Stimulated activated CD8-positive, alpha-beta memory T cell treated with anti-CD3 and anti-CD28 coated beads, Interleukin-7, amount 100 ng/mL, for 48 hours (primary cell): ENCODE measurements at regions not wholly inside any gene's neighbourhood (a gene's known extent, or its start where the extent isn't known, plus 50 kb on each side); places are given as distances from the start of the nearest gene placed in this dataset.

Experiments used
- DNase-seq, 2 donors: peaks; one replicate each; pipeline ENCODE4 v3.0.0-alpha.2; 2020; ENCODE audit warnings: low read depth in 1 of 2; ENCODE audit errors: extremely low read depth in 1 of 2

GRCh38 chr11:112457532-112457931, 196.9 kb upstream of the PLET1 start:
- no peak for DNase-seq

DNA sequence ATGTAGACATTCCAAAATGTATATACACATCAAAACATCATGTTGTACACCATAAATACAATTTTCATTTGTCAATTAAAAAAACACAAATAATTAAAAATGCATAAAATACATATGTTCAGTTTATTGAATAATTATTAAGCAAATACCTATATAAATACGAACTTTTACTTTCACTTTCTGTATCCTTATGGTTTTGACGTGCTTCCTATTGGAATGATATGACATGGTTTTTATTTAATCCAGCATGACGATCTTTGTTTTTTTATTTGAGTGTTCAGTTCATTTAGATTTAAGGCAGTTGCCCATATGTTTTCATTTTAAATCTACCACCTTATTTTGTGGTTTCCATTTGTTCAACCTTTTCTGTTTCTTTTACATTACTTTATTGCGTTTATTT, 198.3 kb upstream of the PLET1 start:
- DNase-seq = no peak

GRCh38 chr11:112460141-112460540, 199.5 kb upstream of the PLET1 start:
- DNase-seq = no peak

- no peak for DNase-seq
Measured at GRCh38 chr11:112464949-112465348, 204.3 kb upstream of the PLET1 start.

DNA sequence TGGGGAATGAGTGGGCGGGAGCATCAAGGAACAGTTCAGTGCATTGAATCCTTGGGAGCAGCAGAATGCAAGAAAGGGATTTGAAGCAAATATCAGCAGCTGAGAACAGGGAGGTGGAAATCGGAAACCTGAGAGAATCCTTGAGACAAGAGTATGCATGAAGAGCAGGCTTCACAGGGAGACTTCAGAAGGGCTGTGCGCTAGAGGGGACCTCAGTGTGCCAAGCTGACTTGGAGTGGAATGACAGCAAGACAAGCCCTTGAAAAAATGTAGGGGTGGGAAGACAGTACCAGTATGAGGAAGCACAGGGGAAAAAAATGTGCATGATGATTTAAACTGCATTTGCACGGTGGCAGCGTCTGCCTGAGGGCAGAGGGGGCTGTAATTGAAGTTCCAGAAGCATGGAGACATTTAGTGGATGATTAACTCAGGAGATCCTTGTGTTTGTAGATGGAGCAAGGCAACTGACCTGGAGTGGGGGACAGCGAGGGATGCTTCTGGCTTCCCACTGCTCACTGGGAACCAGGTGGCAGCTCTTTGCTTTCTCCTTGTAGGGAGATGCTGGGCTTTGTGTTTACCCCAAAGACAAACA, 204.9 kb upstream of the PLET1 start:
- DNase-seq = no peak

DNA sequence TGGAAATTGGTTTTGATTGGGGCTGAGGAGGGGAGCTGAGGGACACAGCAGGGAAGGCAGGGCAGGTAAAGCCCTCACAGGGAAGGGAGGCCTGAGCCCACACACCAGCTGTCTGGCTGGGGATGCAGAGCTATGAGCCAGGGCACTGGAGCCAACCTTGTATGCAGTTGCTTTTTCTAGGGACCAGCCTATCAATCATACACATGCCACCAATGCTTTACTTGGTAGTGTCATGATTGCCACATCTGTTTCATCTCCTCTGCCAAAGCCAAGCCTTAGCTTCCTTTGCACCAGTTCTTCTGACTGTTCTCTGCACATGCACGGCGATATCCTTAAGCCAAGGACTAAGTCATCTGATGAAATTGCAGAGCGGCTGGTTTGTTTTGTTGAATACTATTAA, 207.1 kb upstream of the PLET1 start:
- no peak for DNase-seq

GRCh38 chr11:112469376-112469775, 208.7 kb upstream of the PLET1 start:
- no peak for DNase-seq

DNA sequence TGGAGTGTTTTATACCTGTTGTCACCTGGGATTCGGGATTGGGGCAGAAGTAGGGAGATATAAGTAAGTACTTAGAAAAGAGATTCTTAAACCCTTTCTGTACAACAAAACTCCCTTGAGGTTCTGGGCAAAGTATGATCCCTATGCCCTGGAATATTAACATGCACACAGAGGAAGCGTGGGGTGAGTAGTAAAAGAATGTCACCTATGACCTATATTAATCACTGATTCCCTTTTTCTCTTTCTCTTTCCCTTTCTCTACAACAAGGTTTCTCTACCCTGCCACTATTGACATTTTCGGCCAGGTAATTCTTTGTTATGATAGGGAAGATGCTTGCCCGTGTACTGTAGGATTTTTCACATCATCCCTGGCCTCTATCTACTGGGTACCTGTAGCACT, 209.7 kb upstream of the PLET1 start:
- no peak for DNase-seq

- DNase-seq = no peak
Measured at GRCh38 chr11:112471731-112472130, 211.1 kb upstream of the PLET1 start.

- DNase-seq = no peak
Measured at GRCh38 chr11:112477152-112477551, 216.5 kb upstream of the PLET1 start.

DNA sequence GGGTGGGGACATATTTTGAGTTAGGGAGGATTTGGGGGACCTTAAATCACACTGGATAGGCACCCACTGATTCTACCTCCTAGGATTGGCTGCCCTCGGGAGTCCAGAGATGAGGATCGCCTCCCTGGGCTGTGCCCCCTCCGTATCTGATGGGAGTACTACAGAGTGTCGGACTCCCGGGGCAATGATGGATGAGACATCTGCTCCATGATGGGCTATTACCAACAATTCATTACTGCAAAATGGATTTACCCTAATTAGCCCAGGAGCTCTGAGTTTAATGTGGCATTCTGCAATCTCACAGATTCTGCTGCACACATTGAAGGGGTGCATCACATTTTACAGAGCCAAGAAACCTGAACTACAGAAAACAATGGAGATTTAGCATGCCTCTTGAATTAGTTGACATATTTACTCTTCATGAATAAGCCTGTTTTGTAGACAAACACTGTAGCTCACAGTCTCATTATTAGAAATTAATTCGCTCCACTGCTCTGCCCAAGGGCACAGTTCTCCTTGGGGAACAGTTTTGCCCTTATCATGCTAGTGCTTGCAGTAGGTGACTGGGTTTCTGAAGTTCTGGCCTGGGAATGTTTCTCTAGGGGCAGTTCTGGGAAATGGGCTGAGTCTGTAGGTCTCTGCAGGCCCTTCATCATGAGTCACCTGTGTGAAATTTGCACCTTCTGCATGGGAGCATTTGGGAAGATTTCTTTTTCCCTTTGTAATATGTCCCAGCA, 217.1 kb upstream of the PLET1 start:
- DNase-seq = no peak

DNA sequence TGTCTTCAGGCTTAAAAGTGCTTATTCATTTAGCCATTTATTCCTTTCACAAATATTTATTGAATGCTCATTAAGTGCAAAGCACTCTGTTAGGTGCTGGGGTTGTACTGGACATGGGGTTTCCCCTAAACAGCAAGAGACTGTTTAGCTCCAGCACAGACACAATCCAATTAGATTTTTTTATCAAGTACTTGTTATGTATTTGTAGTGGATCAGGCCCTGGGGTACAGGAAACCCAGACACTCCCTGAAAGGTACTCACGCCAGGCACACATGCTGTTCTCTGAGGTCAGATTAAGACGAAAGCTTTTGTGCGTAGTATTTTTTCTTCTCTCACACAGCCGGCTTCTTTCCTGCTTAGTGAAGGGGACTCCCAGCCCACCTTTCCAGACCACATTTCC, 218.1 kb upstream of the PLET1 start:
- DNase-seq = no peak

DNA sequence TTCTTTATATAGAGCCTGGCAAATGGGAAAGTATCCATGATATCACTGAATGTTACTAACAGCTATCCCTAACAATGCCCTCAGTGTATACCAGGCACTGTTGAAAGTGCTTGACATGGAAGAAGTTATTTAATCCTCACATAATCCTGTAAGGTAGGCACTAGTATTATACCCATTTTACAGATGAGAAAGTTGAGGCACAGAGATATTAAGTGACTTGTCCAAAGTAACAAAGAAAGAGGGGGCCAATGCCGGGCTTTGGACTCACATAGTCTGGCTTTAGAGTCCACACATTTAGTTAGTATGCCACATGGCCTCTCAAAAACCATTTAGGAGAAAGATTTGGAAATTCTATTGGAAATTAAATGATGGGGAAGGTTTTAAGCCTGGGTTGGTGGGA, 220.8 kb upstream of the PLET1 start:
- DNase-seq = no peak

GRCh38 chr11:112481893-112482292, 221.2 kb upstream of the PLET1 start:
- no peak for DNase-seq

DNA sequence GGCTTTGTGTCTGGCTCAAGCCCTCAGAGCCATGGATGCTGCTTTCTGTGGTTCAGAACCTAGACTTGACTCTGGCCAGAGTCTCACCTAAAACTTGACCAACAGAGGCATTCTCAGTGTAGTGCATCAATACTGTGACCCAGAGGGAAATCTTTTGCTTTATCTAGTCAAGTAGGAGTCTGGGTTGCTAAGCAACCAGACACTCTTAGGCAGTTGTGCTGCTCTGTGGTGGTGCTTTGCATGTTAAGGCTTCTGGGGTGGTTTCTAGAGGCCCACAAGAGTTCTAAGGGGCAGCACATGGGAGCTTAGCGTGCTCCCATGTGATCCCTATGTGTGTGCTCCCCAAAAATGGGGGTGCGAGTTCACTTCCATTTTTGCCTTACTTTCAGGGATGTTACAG, 224.6 kb upstream of the PLET1 start:
- DNase-seq = no peak

DNA sequence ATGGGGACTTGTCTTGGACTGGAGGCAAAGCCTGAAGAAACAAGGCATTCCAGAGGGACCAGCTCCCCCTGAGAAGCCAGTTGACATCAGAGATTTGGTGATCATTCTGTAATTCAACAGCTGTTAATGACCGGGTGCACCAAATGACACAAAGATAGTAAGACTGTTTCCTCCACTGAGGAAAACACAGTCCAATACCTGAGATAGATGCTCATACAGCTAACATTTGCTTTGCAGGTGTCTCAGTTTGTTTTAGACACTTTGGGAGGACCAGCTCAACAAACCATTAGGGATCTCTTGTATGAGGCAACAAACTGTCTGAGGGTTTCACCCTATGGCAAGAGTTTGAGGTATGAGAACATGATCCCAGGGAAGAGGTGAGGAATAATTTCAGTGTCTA, 237.2 kb upstream of the PLET1 start:
- no peak for DNase-seq

GRCh38 chr11:112498701-112499100, 238.0 kb upstream of the PLET1 start:
- no peak for DNase-seq

DNA sequence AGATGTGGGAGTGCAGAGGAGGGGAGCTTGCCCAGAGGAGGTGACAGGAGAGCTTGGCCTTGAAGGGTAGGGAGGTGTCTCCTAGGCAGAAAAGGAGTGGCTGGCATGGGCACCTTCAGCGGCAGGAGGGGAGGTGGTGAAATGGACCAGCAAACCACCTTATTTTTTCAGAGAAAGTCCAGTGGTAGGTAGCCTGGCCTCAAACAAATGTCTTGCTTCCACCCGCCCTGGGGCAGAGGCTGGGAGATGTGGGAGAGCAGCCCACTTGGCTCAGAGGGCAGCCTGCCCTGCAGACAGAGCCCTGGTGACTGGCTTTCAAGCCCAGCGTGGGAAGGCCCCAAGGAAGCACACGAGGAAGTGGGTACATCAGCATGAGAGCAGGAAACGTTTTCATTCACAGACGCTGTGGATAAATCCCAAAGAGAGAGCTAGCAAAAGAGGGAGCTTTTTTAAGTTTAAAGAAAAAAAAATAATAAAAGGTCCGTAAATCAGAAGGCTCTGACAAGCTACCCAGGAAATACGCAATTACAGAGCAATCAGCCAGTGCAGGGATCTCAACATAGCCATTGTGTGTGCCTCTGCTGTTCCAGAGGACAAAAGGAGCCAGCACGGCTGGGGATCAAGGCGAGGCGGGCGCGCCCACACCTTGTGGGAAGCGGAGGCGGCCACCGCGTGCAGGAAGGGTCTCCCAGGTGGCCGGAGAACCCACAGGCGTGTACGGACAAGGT, 238.7 kb upstream of the PLET1 start:
- no peak for DNase-seq

DNA sequence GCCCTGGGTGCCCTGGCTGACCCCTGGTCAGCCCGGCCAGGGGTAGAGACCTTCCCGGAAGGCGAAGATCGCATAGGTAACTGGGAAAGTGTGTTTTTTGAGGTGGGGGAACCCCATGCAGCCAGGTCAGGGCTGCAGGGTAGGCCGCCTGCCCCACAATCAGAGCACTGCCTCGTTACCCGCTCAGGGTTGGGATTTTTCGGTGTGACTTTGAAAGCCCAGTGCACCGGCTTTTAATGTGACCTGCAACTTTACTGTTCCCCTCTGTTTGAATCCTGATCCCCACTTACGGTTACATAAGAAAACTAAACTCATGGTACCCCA, 239.2 kb upstream of the PLET1 start:
- no peak for DNase-seq

- no peak for DNase-seq
Measured at GRCh38 chr11:112503410-112503809, 242.8 kb upstream of the PLET1 start.

- no peak for DNase-seq
Measured at GRCh38 chr11:112504056-112504455, 243.4 kb upstream of the PLET1 start.

- DNase-seq = no peak
Measured at GRCh38 chr11:112506852-112507251, 246.2 kb upstream of the PLET1 start.
